SH-SY5Y (cell line): ENCODE measurements at regions not wholly inside any gene's neighbourhood (a gene's known extent, or its start where the extent isn't known, plus 50 kb on each side); places are given as distances from the start of the nearest gene placed in this dataset.

ENCODE experiments used
- GATA2 ChIP-seq: IDR thresholded peaks from 2 replicates; pipeline ENCODE4 v1.6.1; 2011; ENCODE audit warnings: mild to moderate bottlenecking, low read depth, low read length
- GATA3 ChIP-seq: IDR thresholded peaks from 2 replicates; pipeline ENCODE4 v1.6.1; 2011; ENCODE audit warnings: low read depth, mild to moderate bottlenecking, low read length, moderate library complexity

GRCh38 chr7:131819891-131820290, 263.5 kb upstream of the PODXL start:
- TF ChIP-seq GATA2 (no peak), GATA3 (no peak)

- TF ChIP-seq GATA2: no peak
- no peak for TF ChIP-seq GATA3
Measured at GRCh38 chr7:131816391-131817007, 260.1 kb upstream of the PODXL start.

- TF ChIP-seq GATA2: no peak
- no peak for TF ChIP-seq GATA3
Measured at GRCh38 chr7:131808736-131809135, 252.3 kb upstream of the PODXL start.

GRCh38 chr7:131803816-131804215, 247.4 kb upstream of the PODXL start:
- TF ChIP-seq GATA3: no peak

DNA sequence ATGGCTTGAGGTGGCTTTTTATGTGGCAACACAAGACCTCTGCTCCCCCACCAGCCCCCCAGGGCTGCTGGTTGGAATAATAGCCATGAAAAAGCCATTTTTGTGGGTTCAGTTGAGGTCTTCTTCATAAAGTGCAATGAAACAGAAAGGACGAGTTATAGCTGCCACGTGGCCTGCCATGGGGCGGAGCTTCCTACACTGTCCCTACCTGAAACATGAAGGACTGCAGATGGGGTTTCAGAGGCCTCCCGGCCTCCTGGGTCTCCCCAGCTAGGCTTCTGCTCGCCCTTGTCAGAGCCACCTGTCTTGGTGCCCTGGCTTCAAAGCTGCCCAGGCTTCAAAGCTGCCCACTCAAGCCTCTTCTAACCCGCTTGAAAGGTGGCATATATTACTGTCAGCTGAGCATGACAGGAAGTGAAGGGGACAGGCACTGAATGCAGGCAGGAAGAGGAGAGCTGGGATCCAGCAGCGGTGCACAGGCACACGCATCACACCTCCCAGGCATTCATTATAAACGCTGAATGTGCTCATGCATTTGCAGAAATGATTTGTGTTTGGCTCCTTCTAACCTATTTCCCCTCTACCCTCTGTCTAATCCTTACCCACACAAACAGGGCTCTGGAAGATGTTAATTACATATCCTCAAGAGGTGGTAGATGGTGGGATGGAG, 245.9 kb upstream of the PODXL start:
- TF ChIP-seq GATA3 (no peak), GATA2 (no peak)

- TF ChIP-seq GATA2 (no peak), GATA3 (no peak)
Measured at GRCh38 chr7:131800531-131800930, 244.1 kb upstream of the PODXL start.

DNA sequence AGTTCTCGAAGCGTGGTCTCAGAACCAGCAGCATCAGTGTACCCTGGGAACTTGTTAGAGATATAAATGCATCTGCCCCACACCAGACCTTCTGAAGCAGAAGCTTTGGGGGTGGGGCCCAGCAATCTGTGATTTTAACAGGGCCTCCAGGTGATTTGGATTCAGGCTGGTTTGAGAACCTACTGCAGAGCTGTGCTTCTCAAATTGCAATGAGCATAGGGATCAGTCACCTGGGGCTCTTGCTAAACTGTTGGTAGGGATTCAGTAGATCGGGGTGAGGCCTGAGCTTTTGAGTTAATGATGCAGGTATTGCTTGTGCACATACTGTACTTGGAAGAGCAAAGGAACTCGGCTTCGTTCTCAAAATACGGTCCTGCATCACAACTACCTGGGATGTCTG, 243.6 kb upstream of the PODXL start:
- no peak for TF ChIP-seq GATA3
- no peak for TF ChIP-seq GATA2

DNA sequence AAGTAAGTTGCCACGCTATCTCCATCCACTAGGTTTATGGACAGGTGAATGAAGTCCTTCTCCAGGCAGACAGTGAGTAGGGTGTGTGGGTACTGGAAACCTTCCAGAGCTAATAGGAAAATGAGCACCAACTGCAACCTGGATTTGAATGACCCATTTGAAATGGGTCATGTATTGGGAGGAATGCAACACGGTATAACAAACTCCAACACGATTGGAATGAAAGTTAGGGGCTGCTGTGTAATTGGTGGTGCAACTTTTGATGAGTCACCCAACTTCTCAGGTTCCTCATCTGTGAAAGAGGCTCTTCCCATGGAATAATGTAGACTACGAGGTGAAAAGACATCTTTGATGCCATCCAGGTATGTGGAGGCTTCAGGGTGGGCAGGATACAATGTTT, 241.4 kb upstream of the PODXL start:
- TF ChIP-seq GATA3: no peak

GRCh38 chr7:131795400-131795799, 239.0 kb upstream of the PODXL start:
- TF ChIP-seq GATA2 (no peak), GATA3 (no peak)

DNA sequence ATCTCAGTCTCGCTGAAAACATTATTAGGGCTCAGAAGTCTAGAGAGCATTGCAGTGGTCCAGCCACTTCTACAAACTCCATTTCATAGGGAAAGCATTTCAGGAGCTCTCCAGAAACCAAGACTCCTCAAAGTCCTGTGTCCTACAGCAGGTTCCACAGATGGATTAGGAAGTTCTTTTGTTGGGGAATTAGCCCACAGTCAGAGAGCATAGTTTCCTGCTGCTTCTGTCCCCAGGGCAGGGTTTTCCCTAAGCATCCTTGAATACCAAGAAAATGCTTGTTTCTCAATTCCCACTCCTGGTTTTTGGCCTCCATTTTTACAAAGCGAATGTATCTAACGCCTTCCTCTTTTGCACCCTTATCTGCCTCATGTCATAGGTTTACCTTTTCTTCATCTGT, 235.9 kb upstream of the PODXL start:
- TF ChIP-seq GATA2: no peak
- TF ChIP-seq GATA3: no peak

DNA sequence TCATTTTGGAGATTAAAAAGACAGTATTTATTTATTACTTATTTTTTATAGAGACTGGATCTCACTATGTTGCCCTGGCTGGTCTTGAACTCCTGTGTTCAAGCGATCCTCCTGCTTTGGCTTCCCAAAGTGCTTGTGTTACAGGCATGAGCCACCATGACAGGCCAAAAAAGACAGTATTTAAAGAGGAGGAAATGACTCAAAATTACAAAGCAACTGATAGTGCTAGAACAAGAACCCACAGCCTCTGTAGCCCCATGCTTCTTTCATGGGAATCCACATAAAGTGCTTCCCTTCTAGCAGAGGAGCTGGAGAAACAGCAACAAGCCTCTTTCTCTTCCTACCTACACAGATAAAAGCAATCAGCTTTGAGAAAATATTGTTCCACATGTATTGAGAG, 230.7 kb upstream of the PODXL start:
- TF ChIP-seq GATA3: no peak
- no peak for TF ChIP-seq GATA2

- TF ChIP-seq GATA2: no peak
- TF ChIP-seq GATA3: no peak
Measured at GRCh38 chr7:131786204-131786603, 229.8 kb upstream of the PODXL start.

DNA sequence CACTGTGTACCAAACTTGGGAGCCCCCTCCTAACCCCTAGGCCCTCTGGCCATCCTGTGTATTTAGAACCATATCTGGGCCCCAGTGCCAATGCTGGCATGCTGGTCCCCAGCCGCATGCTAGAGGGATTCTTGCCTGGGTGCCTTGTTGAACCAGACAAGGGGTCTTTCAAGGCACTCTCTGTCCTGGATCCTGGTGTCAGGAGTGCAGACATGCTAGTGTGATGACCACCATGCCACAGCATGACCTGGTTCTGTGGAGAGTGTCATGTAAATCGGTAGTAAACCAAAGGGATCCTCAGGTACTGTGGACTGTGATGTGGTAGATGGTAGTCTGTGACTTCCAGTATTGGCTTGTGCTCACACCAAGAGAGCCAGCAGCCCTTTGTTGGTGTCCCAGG, 222.2 kb upstream of the PODXL start:
- TF ChIP-seq GATA2 (no peak), GATA3 (no peak)

DNA sequence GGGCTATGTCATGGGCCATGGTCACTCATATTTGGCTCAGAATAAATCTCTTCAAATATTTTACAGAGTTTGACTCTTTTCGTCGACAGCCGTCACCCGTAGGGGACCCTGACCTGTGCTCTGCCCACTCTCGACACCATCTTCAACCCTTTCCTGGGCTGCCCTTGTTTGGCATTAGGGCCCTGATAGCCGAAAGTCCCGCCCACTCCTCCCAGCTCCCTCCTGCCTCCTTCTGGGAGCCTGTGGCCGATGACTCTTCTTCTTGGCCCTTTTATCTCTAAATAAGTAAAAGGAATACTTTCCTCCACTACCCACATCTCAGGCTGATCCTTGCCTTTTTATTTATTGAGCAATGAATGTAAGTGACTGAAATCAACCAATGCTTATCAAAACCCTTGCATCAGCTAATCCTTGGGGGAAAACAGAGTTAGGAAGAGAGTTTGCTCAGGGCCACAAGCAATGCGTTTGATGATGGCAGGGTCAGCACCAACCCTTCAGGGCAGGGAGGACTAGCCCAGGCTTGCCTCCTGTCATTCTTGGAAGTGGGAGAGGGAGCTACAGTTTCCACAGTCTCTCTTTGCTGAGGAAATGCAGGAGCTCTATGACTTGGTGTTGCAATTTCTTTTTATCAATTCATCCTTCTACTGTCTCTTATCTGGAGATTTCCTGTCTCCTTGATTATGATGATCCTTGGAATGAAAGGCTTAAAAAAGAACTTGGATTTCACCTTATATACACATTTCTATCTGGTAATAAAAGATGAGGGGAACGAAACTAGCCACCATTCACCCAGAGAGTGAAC, 218.2 kb upstream of the PODXL start:
- TF ChIP-seq GATA2 (no peak), GATA3 (no peak)

DNA sequence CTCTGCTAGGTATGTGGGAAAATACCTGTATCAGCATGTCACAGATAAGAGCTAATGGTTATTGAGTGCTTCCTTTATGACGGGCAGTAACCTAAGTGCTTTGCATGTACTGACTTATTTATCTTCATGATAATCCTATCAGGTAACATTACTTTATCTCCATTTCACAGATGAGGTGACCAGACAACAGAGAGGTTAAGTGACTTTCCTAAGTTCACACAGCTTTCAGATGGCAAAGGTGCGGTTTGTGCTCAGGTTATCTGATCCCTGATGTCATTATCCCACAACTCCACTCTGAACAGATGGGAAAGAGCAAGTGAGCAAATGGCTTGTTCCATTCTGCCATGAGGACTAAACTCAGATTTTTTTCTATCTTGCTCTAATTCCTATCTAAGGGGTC, 217.0 kb upstream of the PODXL start:
- no peak for TF ChIP-seq GATA3
- TF ChIP-seq GATA2: no peak
